BE2C (cell line): ENCODE measurements at regions not wholly inside any gene's neighbourhood (a gene's known extent, or its start where the extent isn't known, plus 50 kb on each side); places are given as distances from the start of the nearest gene placed in this dataset.

ENCODE experiments used
- DNase-seq: peaks from one replicate; pipeline ENCODE4 v3.0.0-alpha.2; 2020
- H3K27me3 ChIP-seq: fragments of 250-450 bp; sonication (Bioruptor Pico); 2 replicates; pipeline ENCODE4 v1.5.1; 2020; ENCODE audit warnings: mild to moderate bottlenecking
- H3K36me3 ChIP-seq: fragments of 250-450 bp; sonication (Bioruptor Pico); 2 replicates; pipeline ENCODE4 v1.5.1; 2020; ENCODE audit warnings: mild to moderate bottlenecking
- H3K4me1 ChIP-seq: fragments of 250-450 bp; sonication (Bioruptor Pico); 2 replicates; pipeline ENCODE4 v1.5.1; 2020
- H3K4me3 ChIP-seq: 2 replicates; pipeline ENCODE4 v1.5.1; 2011; ENCODE audit warnings: low read depth, low read length
- H3K9me3 ChIP-seq: fragments of 250-450 bp; sonication (Bioruptor Pico); 2 replicates; pipeline ENCODE4 v1.5.1; 2020
- TF ChIP-seq, protein P1 (sequence below): IDR thresholded peaks from 2 replicates; pipeline ENCODE4 v1.5.1; 2012; ENCODE audit warnings: mild to moderate bottlenecking, low read depth, low read length

DNA sequence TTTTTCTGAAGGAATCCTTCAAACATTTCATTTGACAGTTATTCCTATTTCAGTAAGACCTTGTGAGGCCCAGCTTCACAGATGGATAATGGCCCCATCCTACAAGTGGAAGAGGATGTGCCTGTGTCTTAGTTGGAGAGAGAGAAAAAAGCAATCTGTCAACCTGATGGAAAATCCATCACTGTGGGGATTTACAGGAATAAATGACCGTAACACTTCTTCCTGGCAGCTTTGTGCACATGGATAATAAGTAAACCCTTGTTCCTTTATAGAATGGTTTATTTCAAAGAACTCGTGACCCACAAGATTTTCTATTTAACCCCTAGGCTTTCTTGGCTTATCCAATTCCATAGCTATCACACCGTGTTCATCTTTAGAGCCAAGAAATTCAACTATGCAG, 121.4 kb upstream of the PCED1B start:
- H3K9me3 ChIP-seq = no peaks in the 10 kb centered on the region
- no peaks in the 10 kb centered on the region for H3K27me3 ChIP-seq
- no peaks in the 10 kb centered on the region for H3K36me3 ChIP-seq
- no peaks in the 10 kb centered on the region for H3K4me1 ChIP-seq
- no peak overlapping the region for H3K4me3 ChIP-seq
- TF ChIP-seq, protein P1, sequence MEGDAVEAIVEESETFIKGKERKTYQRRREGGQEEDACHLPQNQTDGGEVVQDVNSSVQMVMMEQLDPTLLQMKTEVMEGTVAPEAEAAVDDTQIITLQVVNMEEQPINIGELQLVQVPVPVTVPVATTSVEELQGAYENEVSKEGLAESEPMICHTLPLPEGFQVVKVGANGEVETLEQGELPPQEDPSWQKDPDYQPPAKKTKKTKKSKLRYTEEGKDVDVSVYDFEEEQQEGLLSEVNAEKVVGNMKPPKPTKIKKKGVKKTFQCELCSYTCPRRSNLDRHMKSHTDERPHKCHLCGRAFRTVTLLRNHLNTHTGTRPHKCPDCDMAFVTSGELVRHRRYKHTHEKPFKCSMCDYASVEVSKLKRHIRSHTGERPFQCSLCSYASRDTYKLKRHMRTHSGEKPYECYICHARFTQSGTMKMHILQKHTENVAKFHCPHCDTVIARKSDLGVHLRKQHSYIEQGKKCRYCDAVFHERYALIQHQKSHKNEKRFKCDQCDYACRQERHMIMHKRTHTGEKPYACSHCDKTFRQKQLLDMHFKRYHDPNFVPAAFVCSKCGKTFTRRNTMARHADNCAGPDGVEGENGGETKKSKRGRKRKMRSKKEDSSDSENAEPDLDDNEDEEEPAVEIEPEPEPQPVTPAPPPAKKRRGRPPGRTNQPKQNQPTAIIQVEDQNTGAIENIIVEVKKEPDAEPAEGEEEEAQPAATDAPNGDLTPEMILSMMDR = no peak
- no peak for DNase-seq

DNA sequence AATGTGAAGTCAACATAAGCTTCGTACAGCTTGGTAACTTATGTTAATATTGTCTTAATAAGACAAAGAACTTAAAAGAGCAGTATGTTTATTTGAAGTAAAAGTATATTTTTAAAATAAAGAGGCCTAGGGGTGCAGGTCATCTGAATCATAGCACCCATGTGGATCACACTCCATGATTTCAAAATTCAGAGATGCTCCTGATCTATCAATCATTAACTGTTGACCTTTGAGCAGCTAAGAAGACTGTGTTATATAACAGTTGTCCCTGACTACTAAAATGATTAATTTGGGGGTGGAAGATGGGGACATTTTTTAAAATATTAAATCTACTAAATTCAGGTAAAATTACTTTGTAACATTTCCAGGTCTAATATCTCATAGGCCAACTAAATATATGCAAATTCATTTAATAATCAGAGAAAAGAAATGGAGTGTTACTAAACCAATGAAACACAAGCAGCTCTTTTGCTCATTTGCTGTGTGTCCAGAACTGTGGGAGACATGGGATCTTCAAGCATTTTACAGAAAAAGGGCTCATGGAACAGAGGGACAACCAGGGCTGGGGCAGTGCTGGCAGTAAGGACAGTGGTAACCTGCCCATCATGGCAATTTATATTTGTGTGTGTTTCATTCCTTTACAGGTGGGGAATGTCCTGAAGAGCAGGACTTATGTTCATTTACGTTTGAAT, 120.7 kb upstream of the PCED1B start:
- Histone ChIP-seq H3K36me3 (no peaks in the 10 kb centered on the region), H3K4me1 (no peaks in the 10 kb centered on the region), H3K4me3 (no peak overlapping the region), H3K9me3 (no peaks in the 10 kb centered on the region), H3K27me3 (no peaks in the 10 kb centered on the region)
- TF ChIP-seq, protein P1 = no peak
- DNase-seq = no peak

DNA sequence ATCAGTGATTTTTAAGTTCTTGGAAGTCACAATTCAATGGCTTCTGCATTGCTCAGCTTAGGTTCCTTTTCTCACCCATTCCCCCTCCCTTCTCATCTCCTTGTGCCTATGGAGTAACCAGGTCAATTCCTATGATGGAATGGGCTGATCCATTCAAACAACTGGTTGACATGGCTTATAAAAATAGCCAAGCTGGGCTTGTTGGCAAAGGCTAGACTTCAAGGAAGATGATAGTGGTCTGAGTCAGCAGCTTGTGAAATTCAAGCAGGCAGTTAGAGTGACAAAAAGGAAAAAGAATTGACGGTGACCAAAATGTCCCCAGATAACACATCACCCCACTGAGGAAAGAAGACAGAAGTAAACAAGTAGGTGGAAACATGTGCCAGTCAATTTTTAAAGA, 119.9 kb upstream of the PCED1B start:
- no peak for DNase-seq
- no peak overlapping the region for H3K4me3 ChIP-seq
- H3K36me3 ChIP-seq = no peaks in the 10 kb centered on the region
- no peaks in the 10 kb centered on the region for H3K27me3 ChIP-seq
- H3K9me3 ChIP-seq = no peaks in the 10 kb centered on the region
- no peaks in the 10 kb centered on the region for H3K4me1 ChIP-seq
- TF ChIP-seq, protein P1 = no peak

DNA sequence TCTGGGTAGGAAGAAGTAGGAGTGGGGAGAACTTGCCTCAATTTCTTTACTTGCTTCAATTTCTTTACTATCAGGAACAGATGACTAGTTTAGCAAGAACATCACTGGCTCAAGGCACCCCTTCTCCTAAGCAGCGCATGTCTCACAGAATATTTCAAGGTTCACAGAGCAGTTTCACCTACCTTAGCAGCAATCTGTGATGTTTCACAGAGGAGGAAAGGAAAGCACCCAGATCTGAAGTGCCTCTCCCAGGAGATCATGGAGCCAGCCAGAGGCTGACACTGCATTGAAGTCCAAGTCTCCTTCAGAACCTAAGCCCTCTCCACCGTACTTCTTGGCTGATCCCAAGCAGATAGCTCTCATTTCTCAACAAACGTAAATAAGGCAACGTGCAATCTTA, 118.7 kb upstream of the PCED1B start:
- no peaks in the 10 kb centered on the region for H3K36me3 ChIP-seq
- no peaks in the 10 kb centered on the region for H3K27me3 ChIP-seq
- H3K9me3 ChIP-seq = no peaks in the 10 kb centered on the region
- H3K4me1 ChIP-seq = no peaks in the 10 kb centered on the region
- TF ChIP-seq, protein P1 = no peak
- H3K4me3 ChIP-seq = no peak overlapping the region
- no peak for DNase-seq

DNA sequence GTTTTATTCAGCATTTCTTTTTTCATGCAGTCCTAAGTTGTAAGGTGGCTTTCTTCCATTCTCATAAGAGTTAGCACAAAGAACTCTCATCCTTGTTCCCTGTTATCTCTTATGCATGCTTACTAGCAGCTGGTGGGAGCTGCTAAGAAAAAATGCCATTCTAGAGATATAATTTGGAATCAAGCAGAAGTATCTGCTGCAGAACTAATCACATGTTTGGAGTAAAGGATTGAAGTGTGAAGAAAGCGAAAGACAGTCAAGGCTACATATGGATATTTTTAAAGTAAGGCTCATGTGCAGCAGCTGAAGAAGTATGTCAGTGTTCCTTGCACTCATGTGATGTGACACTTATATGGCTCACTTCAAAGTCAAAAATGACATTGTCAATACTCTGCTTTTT, 116.2 kb upstream of the PCED1B start:
- H3K4me1 ChIP-seq = no peaks in the 10 kb centered on the region
- no peaks in the 10 kb centered on the region for H3K36me3 ChIP-seq
- TF ChIP-seq, protein P1 = no peak
- no peak overlapping the region for H3K4me3 ChIP-seq
- no peak for DNase-seq
- H3K9me3 ChIP-seq = no peaks in the 10 kb centered on the region
- H3K27me3 ChIP-seq = no peaks in the 10 kb centered on the region

DNA sequence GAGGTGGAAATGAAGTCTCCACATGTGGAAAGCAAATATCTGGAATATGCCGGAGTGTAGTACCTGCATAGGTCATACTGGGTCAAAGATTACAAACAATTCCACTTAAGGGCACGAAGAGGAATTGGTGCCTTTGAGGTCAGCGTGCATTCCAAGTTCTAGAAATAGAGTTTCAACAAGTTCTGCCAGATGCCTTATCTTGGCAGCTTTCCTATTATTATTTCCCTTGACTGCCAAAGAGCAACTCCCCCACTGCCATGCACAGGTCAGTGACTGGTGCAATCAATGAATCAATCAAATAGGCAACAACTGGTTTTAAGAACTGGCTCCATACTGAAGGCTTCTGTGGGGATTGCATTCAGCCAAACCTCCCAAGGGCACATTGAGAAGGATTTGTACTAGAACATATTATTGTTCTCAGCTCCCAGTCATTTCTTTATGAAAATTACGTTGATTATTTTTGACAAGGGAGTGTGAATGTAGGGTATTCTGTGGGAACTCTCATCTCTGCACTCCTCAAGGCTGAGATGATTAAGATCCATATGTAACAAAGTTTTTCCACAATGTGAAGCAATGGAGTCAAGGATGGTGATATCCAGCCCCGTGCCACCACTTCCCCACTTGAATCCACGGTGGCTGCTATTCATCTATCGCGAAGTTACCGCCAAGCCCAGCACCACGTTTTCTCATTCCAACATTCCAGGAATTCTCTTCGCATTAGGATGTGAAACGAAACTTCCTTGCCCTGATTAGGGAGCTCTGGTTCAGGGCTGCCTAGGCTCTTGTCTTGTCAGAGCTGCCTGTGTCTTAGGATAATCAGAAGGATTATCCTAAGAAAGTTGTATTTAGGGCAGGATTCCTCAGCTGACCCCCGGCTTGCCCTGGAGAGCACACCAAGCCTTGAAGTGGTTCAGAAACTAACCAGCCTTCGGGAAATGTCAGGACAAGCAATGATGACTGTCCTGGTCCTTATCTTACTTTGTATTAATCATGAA, 115.1 kb upstream of the PCED1B start:
- no peaks in the 10 kb centered on the region for H3K27me3 ChIP-seq
- no peaks in the 10 kb centered on the region for H3K9me3 ChIP-seq
- H3K4me1 ChIP-seq = no peaks in the 10 kb centered on the region
- no peak for DNase-seq
- TF ChIP-seq, protein P1 = no peak
- H3K36me3 ChIP-seq = no peaks in the 10 kb centered on the region
- H3K4me3 ChIP-seq = no peak overlapping the region
